PC-9 (cell line): ENCODE measurements at regions not wholly inside any gene's neighbourhood (a gene's known extent, or its start where the extent isn't known, plus 50 kb on each side); places are given as distances from the start of the nearest gene placed in this dataset.

ENCODE experiments used
- BruUV-seq: library from RNA; stranded (reverse); fragments of 400-500 nt; replicated peaks from 2 replicates; lab custom pipeline; 2021; lab: Mats Ljungman, UMichigan
- CTCF ChIA-PET: fragments of 300-600 bp; sonication (Branson Sonifier 250); formaldehyde crosslinking; loops from one replicate; lab custom pipeline; 2022; ENCODE audit warnings: antibody characterized with exemption; lab: Charles Lee
- POLR2A ChIA-PET: fragments of 300-600 bp; sonication (Branson Sonifier 250); formaldehyde crosslinking; loops from one replicate; lab custom pipeline; 2022; ENCODE audit warnings: antibody characterized with exemption; ENCODE audit not compliant: unreplicated experiment; lab: Charles Lee
- DNase-seq, 2 experiments: peaks; one replicate each; pipeline versions ENCODE4 v3.0.0 to v3.0.0-alpha.2; 2015 to 2022; ENCODE audit warnings: mixed read lengths in 1 of 2
- H2AFZ ChIP-seq: fragments of 200-600 bp; sonication (generic); 2 replicates; pipeline ENCODE4 v1.8.1; 2017; ENCODE audit warnings: antibody characterized with exemption
- H3F3A ChIP-seq: fragments of 200-600 bp; sonication (generic); 2 replicates; pipeline ENCODE4 v1.8.1; 2017; ENCODE audit warnings: antibody characterized with exemption, mild to moderate bottlenecking, low read depth; ENCODE audit not compliant: insufficient read depth
- H3K27ac ChIP-seq: fragments of 200-600 bp; sonication (generic); 2 replicates; pipeline ENCODE4 v1.6.1; 2016; ENCODE audit warnings: mixed run types
- H3K27me3 ChIP-seq: fragments of 200-600 bp; sonication (generic); 2 replicates; pipeline ENCODE4 v1.6.1; 2016; ENCODE audit warnings: low read depth, mixed run types; ENCODE audit not compliant: insufficient read depth
- H3K36me3 ChIP-seq: fragments of 200-600 bp; sonication (generic); 2 replicates; pipeline ENCODE4 v1.6.1; 2016; ENCODE audit warnings: low read depth, mixed run types
- H3K4me1 ChIP-seq: fragments of 200-600 bp; sonication (generic); replicated peaks from 2 replicates; pipeline ENCODE4 v1.6.1; 2016; ENCODE audit warnings: mixed run types; ENCODE audit not compliant: insufficient read depth
- H3K4me2 ChIP-seq: fragments of 200-600 bp; sonication (generic); 2 replicates; pipeline ENCODE4 v1.6.1; 2017; ENCODE audit warnings: mixed run types
- H3K4me3 ChIP-seq: fragments of 200-600 bp; sonication (generic); 2 replicates; pipeline ENCODE4 v1.6.1; 2016; ENCODE audit warnings: mixed run types
- H3K79me2 ChIP-seq: fragments of 200-600 bp; sonication (generic); 2 replicates; pipeline ENCODE4 v1.6.1; 2017; ENCODE audit warnings: low read depth, mixed run types
- H3K9me2 ChIP-seq: fragments of 200-600 bp; sonication (generic); 2 replicates; pipeline ENCODE4 v1.8.1; 2017; ENCODE audit warnings: mild to moderate bottlenecking; ENCODE audit not compliant: insufficient read depth
- H3K9me3 ChIP-seq: fragments of 200-600 bp; sonication (generic); 2 replicates; pipeline ENCODE4 v1.8.1; 2016; ENCODE audit warnings: low read depth; ENCODE audit not compliant: insufficient read depth
- H4K20me1 ChIP-seq: fragments of 200-600 bp; sonication (generic); 2 replicates; pipeline ENCODE4 v1.8.1; 2017; ENCODE audit not compliant: insufficient read depth
- CTCF ChIP-seq: fragments of 200-600 bp; sonication (generic); conservative IDR thresholded peaks from 2 replicates; pipeline ENCODE4 v1.6.1; 2017; ENCODE audit warnings: mixed run types, antibody characterized with exemption, mild to moderate bottlenecking, moderate library complexity
- EZH2 ChIP-seq: fragments of 200-600 bp; sonication (generic); IDR thresholded peaks from 2 replicates; pipeline ENCODE4 v1.8.0; 2017; ENCODE audit warnings: antibody characterized with exemption, low read depth
- intact Hi-C: fragments of 100-400 bp; cut with micrococcal nuclease; formaldehyde crosslinking; loops from one replicate; pipeline ENCODE4 v1.10.0; 2022; ENCODE audit not compliant: unreplicated experiment

- no peaks in the 10 kb centered on the region for H4K20me1 ChIP-seq
- no peak overlapping the region for H2AFZ ChIP-seq
- intact Hi-C loops, result no loop called here
- no peak overlapping the region for H3K27ac ChIP-seq
- H3K9me2 ChIP-seq, result no peaks in the 10 kb centered on the region
- no peaks in the 10 kb centered on the region for H3K4me1 ChIP-seq
- no TSS peak for BruUV-seq
- H3K27me3 ChIP-seq, result no peaks in the 10 kb centered on the region
- CTCF ChIA-PET, result no interaction called here
- no peak for DNase-seq
- no peak for TF ChIP-seq EZH2
- no peak for TF ChIP-seq CTCF
- no peaks in the 10 kb centered on the region for H3F3A ChIP-seq
- no peaks in the 10 kb centered on the region for H3K79me2 ChIP-seq
- POLR2A ChIA-PET, result no interaction called here
- no peak overlapping the region for H3K4me2 ChIP-seq
- H3K9me3 ChIP-seq, result no peaks in the 10 kb centered on the region
- H3K36me3 ChIP-seq, result no peaks in the 10 kb centered on the region
- no peak overlapping the region for H3K4me3 ChIP-seq
Measured at GRCh38 chr9:25177858-25178257, 500.4 kb downstream of the TUSC1 start.

- POLR2A ChIA-PET, result no interaction called here
- Histone ChIP-seq H3K27ac (no peak overlapping the region), H3K9me2 (no peaks in the 10 kb centered on the region), H3F3A (no peaks in the 10 kb centered on the region), H3K4me1 (no peaks in the 10 kb centered on the region), H3K79me2 (no peaks in the 10 kb centered on the region), H3K36me3 (no peaks in the 10 kb centered on the region), H3K27me3 (no peaks in the 10 kb centered on the region), H3K4me2 (no peak overlapping the region), H3K9me3 (no peaks in the 10 kb centered on the region), H4K20me1 (no peaks in the 10 kb centered on the region), H3K4me3 (no peak overlapping the region), H2AFZ (no peak overlapping the region)
- TF ChIP-seq CTCF, result no peak
- no peak for TF ChIP-seq EZH2
- DNase-seq, result no peak
- no TSS peak for BruUV-seq
- intact Hi-C loops, result no loop called here
- CTCF ChIA-PET, result no interaction called here
Measured at GRCh38 chr9:25129537-25129936, 548.7 kb downstream of the TUSC1 start.

DNA sequence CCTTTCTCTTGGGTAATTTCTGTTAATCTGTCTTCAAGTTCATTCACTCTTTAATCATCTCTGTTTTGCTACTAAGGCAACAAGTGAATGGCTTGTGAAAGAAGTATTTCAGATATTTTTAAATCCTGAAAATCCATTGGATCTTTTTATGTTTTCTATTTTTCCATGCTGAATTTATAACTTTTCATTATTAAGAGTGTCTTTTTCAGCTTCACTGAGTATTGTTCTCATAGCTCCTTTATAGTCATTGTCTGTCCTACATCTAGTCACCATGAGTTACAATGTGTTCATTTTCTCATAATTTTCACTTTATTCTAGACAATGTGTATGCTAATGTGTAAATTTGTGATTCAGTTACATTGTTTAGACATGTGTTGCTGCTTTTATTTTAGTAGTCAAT, 556.4 kb downstream of the TUSC1 start:
- Histone ChIP-seq H3K4me2 (no peak overlapping the region), H3K9me3 (no peaks in the 10 kb centered on the region), H3K27ac (no peak overlapping the region), H2AFZ (no peak overlapping the region), H3K27me3 (no peaks in the 10 kb centered on the region), H3K79me2 (no peaks in the 10 kb centered on the region), H3K4me3 (no peak overlapping the region), H4K20me1 (no peaks in the 10 kb centered on the region), H3K4me1 (no peaks in the 10 kb centered on the region), H3F3A (no peaks in the 10 kb centered on the region), H3K36me3 (no peaks in the 10 kb centered on the region), H3K9me2 (no peaks in the 10 kb centered on the region)
- DNase-seq, result no peak
- BruUV-seq, result no TSS peak
- POLR2A ChIA-PET, result no interaction called here
- TF ChIP-seq CTCF, result no peak
- TF ChIP-seq EZH2, result no peak
- CTCF ChIA-PET, result no interaction called here
- intact Hi-C loops, result no loop called here
